ENCODE measurements at regions not wholly inside any gene's neighbourhood (a gene's known extent, or its start where the extent isn't known, plus 50 kb on each side); places are given as distances from the start of the nearest gene placed in this dataset.

- intact Hi-C loops (cut with DNase I): no loop called here
- Histone ChIP-seq H3K4me3 (no peak overlapping the region), H3K9me3 (no peaks in the 10 kb centered on the region), H3K27ac (no peak overlapping the region), H3K27me3 (peaks cover 0 to 2% (median 0%) of the 10 kb centered on the region in 7 donors), H3K4me1 (peaks cover 0 to 23% (median 2%) of the 10 kb centered on the region in 9 donors), H3K36me3 (no peaks in the 10 kb centered on the region)
- ATAC-seq (no peak), DNase-seq (no peak)
- WGBS, 2 donors: 88 to 90% methylated on average over 6 of the region's 6 CpGs
- TF ChIP-seq CTCF (IDR thresholded peaks at IDR 0.05): no peak
Measured at GRCh38 chr5:17114715-17115599, 102.5 kb upstream of the BASP1 start.

- Histone ChIP-seq H3K36me3 (no peaks in the 10 kb centered on the region), H3K27me3 (peaks cover 0 to 2% (median 0%) of the 10 kb centered on the region in 7 donors), H3K4me1 (peaks cover 0 to 22% (median 2%) of the 10 kb centered on the region in 9 donors), H3K4me3 (no peak overlapping the region), H3K9me3 (no peaks in the 10 kb centered on the region), H3K27ac (no peak overlapping the region)
- TF ChIP-seq CTCF (IDR thresholded peaks at IDR 0.05): no peak
- intact Hi-C loops (cut with DNase I): no loop called here
- 84 to 88% methylated on average over 3 of the region's 3 CpGs for WGBS, 2 donors
- no peak for ATAC-seq
- no peak for DNase-seq
Measured at GRCh38 chr5:17115855-17116254, 101.6 kb upstream of the BASP1 start.

- no peak for TF ChIP-seq CTCF (IDR thresholded peaks at IDR 0.05)
- no peak overlapping the region for H3K4me3 ChIP-seq
- no peaks in the 10 kb centered on the region for H3K36me3 ChIP-seq
- H3K9me3 ChIP-seq: peaks cover 0 to 2% (median 0%) of the 10 kb centered on the region in 11 donors
- intact Hi-C loops (cut with DNase I): no loop called here
- DNase-seq (peak in 1 of 2 donors; percentile 57), ATAC-seq (peak; percentile 80 to 96 (median 87))
- peaks cover 0 to 2% (median 0%) of the 10 kb centered on the region in 7 donors for H3K27me3 ChIP-seq
- peak overlapping the region in 2 of 10 donors; percentile 20 to 91 for H3K27ac ChIP-seq
- WGBS, 2 donors: 45 to 56% methylated on average over 9 of the region's 9 CpGs
- H3K4me1 ChIP-seq: peaks cover 0 to 22% (median 7%) of the 10 kb centered on the region in 9 donors
Measured at GRCh38 chr5:17118631-17119030, 98.8 kb upstream of the BASP1 start.

GRCh38 chr5:17120209-17120608 is 97.2 kb upstream of the BASP1 start:
- WGBS, 2 donors: 91 to 92% methylated on average over 3 of the region's 3 CpGs
- Histone ChIP-seq H3K9me3 (peaks cover 0 to 7% (median 0%) of the 10 kb centered on the region in 11 donors), H3K27me3 (no peaks in the 10 kb centered on the region), H3K36me3 (no peaks in the 10 kb centered on the region), H3K27ac (no peak overlapping the region), H3K4me1 (peaks cover 0 to 31% (median 14%) of the 10 kb centered on the region in 9 donors), H3K4me3 (no peak overlapping the region)
- no peak for TF ChIP-seq CTCF (IDR thresholded peaks at IDR 0.05)
- ATAC-seq (no peak), DNase-seq (no peak)
- intact Hi-C loops (cut with DNase I): loop anchor here in 1 of 10 donors (10.0 kb wide), 1 partner anchor 185 kb away; the partner anchor contains the start of gene MYO10

All from heart right ventricle (tissue), 16 donors.